Glutamatergic neuron (in vitro differentiated cells): ENCODE measurements at regions not wholly inside any gene's neighbourhood (a gene's known extent, or its start where the extent isn't known, plus 50 kb on each side); places are given as distances from the start of the nearest gene placed in this dataset.

ENCODE experiments used
- DNase-seq: peaks from one replicate; pipeline ENCODE4 v3.0.0; 2022
- H3K27ac Mint-ChIP-seq: one replicate; pipeline ENCODE4 v1.8.0; 2020; ENCODE audit warnings: mild to moderate bottlenecking, mixed read lengths, inconsistent platforms; ENCODE audit not compliant: unreplicated experiment
- H3K27me3 Mint-ChIP-seq: one replicate; pipeline ENCODE4 v1.8.0; 2020; ENCODE audit warnings: mild to moderate bottlenecking, moderate library complexity, mixed read lengths, inconsistent platforms; ENCODE audit not compliant: unreplicated experiment
- H3K36me3 Mint-ChIP-seq: one replicate; pipeline ENCODE4 v1.8.0; 2020; ENCODE audit warnings: mild to moderate bottlenecking, mixed read lengths, inconsistent platforms; ENCODE audit not compliant: unreplicated experiment
- H3K4me1 Mint-ChIP-seq: one replicate; pipeline ENCODE4 v1.8.0; 2020; ENCODE audit warnings: mild to moderate bottlenecking, low read depth, mixed read lengths, inconsistent platforms; ENCODE audit not compliant: unreplicated experiment
- H3K4me3 Mint-ChIP-seq: one replicate; pipeline ENCODE4 v1.8.0; 2020; ENCODE audit warnings: mild to moderate bottlenecking, mixed read lengths, inconsistent platforms; ENCODE audit not compliant: unreplicated experiment
- H3K9me3 Mint-ChIP-seq: one replicate; pipeline ENCODE4 v1.8.0; 2020; ENCODE audit warnings: mild to moderate bottlenecking, moderate library complexity, mixed read lengths, inconsistent platforms; ENCODE audit not compliant: unreplicated experiment
- CTCF ChIP-seq: fragments of 200-600 bp; sonication (generic); IDR thresholded peaks from one replicate; pipeline ENCODE4 v1.5.0; 2021; ENCODE audit not compliant: partially characterized antibody, unreplicated experiment

- no peaks in the 10 kb centered on the region for H3K9me3 Mint-ChIP-seq
- DNase-seq = no peak
- H3K4me1 Mint-ChIP-seq = peaks cover 17% of the 10 kb centered on the region
- no peak overlapping the region for H3K27ac Mint-ChIP-seq
- no peaks in the 10 kb centered on the region for H3K36me3 Mint-ChIP-seq
- H3K4me3 Mint-ChIP-seq = no peak overlapping the region
- no peak for TF ChIP-seq CTCF
- peaks cover 3% of the 10 kb centered on the region for H3K27me3 Mint-ChIP-seq
These were observed 617.9 kb upstream of the GRM3 start for GRCh38 chr7:86025807-86026206.

- Mint-ChIP-seq H3K27me3 (no peaks in the 10 kb centered on the region), H3K9me3 (no peaks in the 10 kb centered on the region), H3K4me3 (no peak overlapping the region), H3K27ac (no peak overlapping the region), H3K36me3 (no peaks in the 10 kb centered on the region), H3K4me1 (peaks cover 1% of the 10 kb centered on the region)
- TF ChIP-seq CTCF = no peak
- no peak for DNase-seq
These were observed 630.0 kb upstream of the GRM3 start for GRCh38 chr7:86013662-86014061.

- H3K27me3 Mint-ChIP-seq = no peaks in the 10 kb centered on the region
- H3K9me3 Mint-ChIP-seq = no peaks in the 10 kb centered on the region
- peaks cover 1% of the 10 kb centered on the region for H3K4me1 Mint-ChIP-seq
- DNase-seq = no peak
- no peaks in the 10 kb centered on the region for H3K36me3 Mint-ChIP-seq
- TF ChIP-seq CTCF = no peak
- H3K4me3 Mint-ChIP-seq = no peak overlapping the region
- no peak overlapping the region for H3K27ac Mint-ChIP-seq
These were observed 630.7 kb upstream of the GRM3 start for GRCh38 chr7:86012971-86013370.

GRCh38 chr7:86008898-86009297 lies 634.8 kb upstream of the GRM3 start:
- Mint-ChIP-seq H3K4me1 (no peaks in the 10 kb centered on the region), H3K27ac (no peak overlapping the region), H3K36me3 (peaks cover 3% of the 10 kb centered on the region), H3K4me3 (no peak overlapping the region), H3K27me3 (no peaks in the 10 kb centered on the region), H3K9me3 (peaks cover under 1% of the 10 kb centered on the region)
- TF ChIP-seq CTCF = no peak
- DNase-seq = no peak

- H3K27me3 Mint-ChIP-seq = no peaks in the 10 kb centered on the region
- no peak overlapping the region for H3K4me3 Mint-ChIP-seq
- H3K9me3 Mint-ChIP-seq = peaks cover 2% of the 10 kb centered on the region
- no peak for TF ChIP-seq CTCF
- H3K36me3 Mint-ChIP-seq = peaks cover 10% of the 10 kb centered on the region
- no peaks in the 10 kb centered on the region for H3K4me1 Mint-ChIP-seq
- H3K27ac Mint-ChIP-seq = no peak overlapping the region
- DNase-seq = no peak
These were observed 636.8 kb upstream of the GRM3 start for GRCh38 chr7:86006909-86007308.
